Mucosa of rectum (tissue), 2 donors: ENCODE measurements at regions not wholly inside any gene's neighbourhood (a gene's known extent, or its start where the extent isn't known, plus 50 kb on each side); places are given as distances from the start of the nearest gene placed in this dataset.

Experiments
- H3K27ac ChIP-seq, 2 donors: one replicate each; pipeline ENCODE4 v1.7.0; 2013; ENCODE audit warnings: inconsistent platforms in 2 of 2, low read depth in 2 of 2, low read length in 2 of 2
- H3K27me3 ChIP-seq, 2 donors: one replicate each; pipeline ENCODE4 v1.7.0; 2013; ENCODE audit warnings: low read length in 2 of 2; ENCODE audit not compliant: control insufficient read depth in 2 of 2, insufficient read depth in 2 of 2
- H3K36me3 ChIP-seq, 2 donors: one replicate each; pipeline ENCODE4 v1.7.0; 2013; ENCODE audit warnings: low read length in 2 of 2; ENCODE audit not compliant: control insufficient read depth in 2 of 2, insufficient read depth in 2 of 2
- H3K4me1 ChIP-seq, 2 donors: one replicate each; pipeline ENCODE4 v1.7.0; 2013; ENCODE audit warnings: low read length in 2 of 2, mild to moderate bottlenecking in 1 of 2; ENCODE audit not compliant: control insufficient read depth in 2 of 2, insufficient read depth in 2 of 2
- H3K4me3 ChIP-seq, 2 donors: one replicate each; pipeline ENCODE4 v1.7.0; 2013; ENCODE audit warnings: low read length in 2 of 2
- H3K9ac ChIP-seq, 2 donors: one replicate each; pipeline ENCODE4 v1.7.0; 2013; ENCODE audit warnings: low read length in 2 of 2, low read depth in 1 of 2, mild to moderate bottlenecking in 1 of 2
- H3K9me3 ChIP-seq, 2 donors: one replicate each; pipeline ENCODE4 v1.7.0; 2013; ENCODE audit warnings: low read length in 2 of 2; ENCODE audit not compliant: control insufficient read depth in 2 of 2
- donor health status: healthy.
- donor health status: Normal muscosa, but diverticular disease.

DNA sequence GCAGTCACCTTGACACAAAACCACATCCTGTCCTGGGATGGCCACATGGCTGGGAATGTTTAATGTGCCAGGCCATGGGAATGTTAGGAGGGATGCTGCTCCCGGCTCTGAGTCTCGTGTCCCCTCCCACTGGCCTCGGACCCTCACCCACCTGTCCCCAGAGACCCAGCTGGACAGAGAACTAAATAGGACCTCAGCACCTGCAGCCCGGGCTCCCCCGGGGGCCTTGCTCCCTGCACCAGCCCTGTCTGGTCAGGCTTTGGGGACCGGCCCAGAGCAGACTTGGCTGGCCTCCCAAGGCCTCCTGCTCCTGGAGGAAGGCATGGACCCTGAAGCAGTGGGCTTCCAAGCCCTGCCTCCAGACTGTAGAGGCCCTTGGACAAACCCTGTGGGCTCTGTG lies 100.0 kb upstream of the IQSEC1 start:
- H3K27ac ChIP-seq, result no peak overlapping the region
- H3K9ac ChIP-seq, result no peak overlapping the region
- no peaks in the 10 kb centered on the region for H3K4me1 ChIP-seq
- no peak overlapping the region for H3K4me3 ChIP-seq
- H3K9me3 ChIP-seq, result no peaks in the 10 kb centered on the region
- H3K27me3 ChIP-seq, result no peaks in the 10 kb centered on the region
- H3K36me3 ChIP-seq, result no peaks in the 10 kb centered on the region

DNA sequence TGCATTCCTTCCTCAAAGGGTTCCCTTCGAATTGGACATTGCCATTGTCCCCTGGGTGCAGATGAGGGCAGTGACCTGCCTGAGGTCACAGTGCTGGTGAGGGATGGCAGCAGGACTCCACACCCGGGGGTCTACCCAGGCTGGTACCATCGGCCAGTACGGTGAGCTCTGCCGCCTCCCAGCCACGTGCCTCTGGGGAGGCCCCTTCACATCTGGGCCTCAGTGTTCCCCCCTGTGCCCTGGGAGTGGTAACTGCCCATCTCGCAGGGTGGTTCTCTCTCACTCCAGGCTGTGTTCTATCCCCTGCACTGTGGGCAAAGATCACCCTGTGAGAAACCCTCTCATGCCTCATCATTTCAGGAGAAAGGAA lies 99.4 kb upstream of the IQSEC1 start:
- no peaks in the 10 kb centered on the region for H3K9me3 ChIP-seq
- H3K4me3 ChIP-seq, result no peak overlapping the region
- no peaks in the 10 kb centered on the region for H3K27me3 ChIP-seq
- H3K36me3 ChIP-seq, result no peaks in the 10 kb centered on the region
- H3K4me1 ChIP-seq, result no peaks in the 10 kb centered on the region
- H3K9ac ChIP-seq, result no peak overlapping the region
- H3K27ac ChIP-seq, result no peak overlapping the region

DNA sequence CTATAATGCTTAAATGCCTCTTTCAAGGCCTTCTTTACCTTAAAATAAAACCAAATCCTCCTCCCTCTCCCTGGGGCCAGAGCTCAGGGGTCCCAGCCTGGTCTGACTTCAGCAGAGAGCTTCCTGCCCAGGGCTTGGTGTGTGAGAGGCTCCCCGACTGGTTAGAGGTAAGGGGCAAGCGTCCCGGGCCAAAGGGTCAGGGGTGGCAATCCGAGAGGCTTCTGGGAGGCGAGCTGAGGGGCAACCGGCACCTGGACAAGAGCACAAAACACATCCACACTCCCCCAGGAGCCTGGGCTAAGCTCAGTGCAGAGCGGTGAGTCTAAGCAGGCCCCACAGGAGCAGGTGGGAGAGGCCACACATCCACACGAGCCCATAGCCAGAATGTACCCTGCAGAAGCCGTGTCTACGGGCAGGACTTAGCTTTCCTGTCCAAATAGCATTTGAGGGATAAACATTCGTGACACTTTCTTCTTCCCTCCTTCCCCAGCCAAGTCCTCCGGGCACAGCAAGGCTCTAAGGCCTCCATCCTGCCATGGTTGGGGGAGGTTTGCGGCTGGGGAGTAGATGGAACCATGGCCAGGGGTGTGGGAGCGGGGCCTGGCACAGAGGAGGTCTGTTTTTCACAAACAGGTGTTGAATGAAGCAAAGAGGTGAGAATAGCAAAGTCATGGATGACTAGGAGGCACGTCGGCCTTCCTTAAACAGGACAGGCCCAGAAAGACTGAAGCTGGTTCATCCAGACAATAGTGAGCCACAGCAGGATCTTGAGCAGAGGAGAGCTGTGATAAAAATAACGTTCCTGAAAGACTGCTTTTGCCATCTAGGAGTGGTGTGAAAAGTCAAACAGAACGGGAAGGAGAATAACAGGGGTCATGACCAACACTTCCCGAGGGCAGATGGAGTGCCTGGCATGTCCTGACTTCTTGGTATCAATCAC lies 98.7 kb upstream of the IQSEC1 start:
- no peak overlapping the region for H3K4me3 ChIP-seq
- H3K27ac ChIP-seq, result no peak overlapping the region

DNA sequence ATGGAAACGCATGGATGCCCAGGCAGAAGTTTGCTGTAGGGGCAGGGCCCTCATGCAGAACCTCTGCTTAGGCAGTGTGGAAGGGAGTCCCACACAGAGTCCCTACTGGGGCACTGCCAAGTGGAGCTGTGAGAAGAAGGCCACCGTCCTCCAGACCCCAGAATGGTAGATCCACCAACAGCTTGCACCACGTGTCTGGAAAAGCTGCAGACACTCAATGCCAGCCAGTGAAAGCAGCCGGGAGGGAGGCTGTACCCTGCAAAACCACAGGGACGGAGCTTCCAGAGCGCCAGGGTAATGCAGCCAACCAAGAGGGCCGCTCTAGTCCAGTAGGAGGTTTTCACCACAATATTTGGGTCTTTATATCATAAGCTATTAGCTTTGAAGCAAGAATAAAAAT lies 97.1 kb upstream of the IQSEC1 start:
- no peaks in the 10 kb centered on the region for H3K4me1 ChIP-seq
- H3K36me3 ChIP-seq, result no peaks in the 10 kb centered on the region
- no peak overlapping the region for H3K9ac ChIP-seq
- no peaks in the 10 kb centered on the region for H3K27me3 ChIP-seq
- H3K4me3 ChIP-seq, result no peak overlapping the region
- H3K27ac ChIP-seq, result no peak overlapping the region
- H3K9me3 ChIP-seq, result no peaks in the 10 kb centered on the region

More for the DNA sequence above, 98.7 kb upstream of the IQSEC1 start:
- Histone ChIP-seq H3K9me3 (no peaks in the 10 kb centered on the region), H3K4me1 (no peaks in the 10 kb centered on the region), H3K36me3 (no peaks in the 10 kb centered on the region), H3K27me3 (no peaks in the 10 kb centered on the region), H3K9ac (no peak overlapping the region)

DNA sequence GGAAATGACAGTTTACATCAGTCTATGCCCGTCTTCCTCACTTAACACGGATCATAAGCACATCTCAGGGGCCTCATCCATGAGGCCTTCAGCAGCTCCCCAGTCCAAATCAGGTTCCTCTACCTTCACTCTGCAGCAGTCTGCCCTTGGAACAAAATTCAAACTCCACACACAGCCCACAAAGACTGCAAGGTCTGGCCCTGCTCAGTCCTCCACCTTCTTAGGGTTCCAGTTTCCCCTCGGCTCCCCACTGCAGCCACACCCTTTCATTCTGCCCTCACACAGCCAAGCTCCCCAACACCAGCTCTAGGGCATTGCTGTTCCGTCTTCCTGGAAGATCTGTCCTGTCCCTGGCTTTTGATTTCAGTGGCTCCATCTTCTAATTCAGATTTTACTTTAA lies 95.2 kb upstream of the IQSEC1 start:
- Histone ChIP-seq H3K27me3 (no peaks in the 10 kb centered on the region), H3K9ac (no peak overlapping the region), H3K36me3 (no peaks in the 10 kb centered on the region), H3K4me3 (no peak overlapping the region), H3K9me3 (no peaks in the 10 kb centered on the region), H3K27ac (no peak overlapping the region), H3K4me1 (no peaks in the 10 kb centered on the region)

DNA sequence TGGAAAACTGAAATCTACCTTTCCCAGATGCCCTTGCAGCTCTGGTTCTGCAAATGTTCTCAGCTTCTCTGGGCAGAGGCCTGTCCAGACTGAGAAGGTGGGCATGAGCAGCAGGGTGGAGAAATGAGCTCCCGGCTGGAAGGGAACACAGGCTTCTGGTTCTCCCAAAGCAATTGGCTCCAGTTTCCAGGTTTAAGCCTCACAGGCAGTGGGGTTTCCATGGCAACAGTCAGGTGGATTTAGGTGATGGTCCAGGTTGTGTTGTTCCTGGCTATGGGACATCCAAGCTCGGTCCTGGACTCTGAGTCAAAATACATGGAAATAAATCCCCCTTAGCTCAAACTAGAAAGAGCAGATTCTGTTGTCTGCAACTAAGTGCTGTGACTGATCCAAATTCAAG lies 94.6 kb upstream of the IQSEC1 start:
- Histone ChIP-seq H3K4me1 (no peaks in the 10 kb centered on the region), H3K36me3 (no peaks in the 10 kb centered on the region), H3K9me3 (no peaks in the 10 kb centered on the region), H3K9ac (no peak overlapping the region), H3K4me3 (no peak overlapping the region), H3K27ac (no peak overlapping the region), H3K27me3 (no peaks in the 10 kb centered on the region)

DNA sequence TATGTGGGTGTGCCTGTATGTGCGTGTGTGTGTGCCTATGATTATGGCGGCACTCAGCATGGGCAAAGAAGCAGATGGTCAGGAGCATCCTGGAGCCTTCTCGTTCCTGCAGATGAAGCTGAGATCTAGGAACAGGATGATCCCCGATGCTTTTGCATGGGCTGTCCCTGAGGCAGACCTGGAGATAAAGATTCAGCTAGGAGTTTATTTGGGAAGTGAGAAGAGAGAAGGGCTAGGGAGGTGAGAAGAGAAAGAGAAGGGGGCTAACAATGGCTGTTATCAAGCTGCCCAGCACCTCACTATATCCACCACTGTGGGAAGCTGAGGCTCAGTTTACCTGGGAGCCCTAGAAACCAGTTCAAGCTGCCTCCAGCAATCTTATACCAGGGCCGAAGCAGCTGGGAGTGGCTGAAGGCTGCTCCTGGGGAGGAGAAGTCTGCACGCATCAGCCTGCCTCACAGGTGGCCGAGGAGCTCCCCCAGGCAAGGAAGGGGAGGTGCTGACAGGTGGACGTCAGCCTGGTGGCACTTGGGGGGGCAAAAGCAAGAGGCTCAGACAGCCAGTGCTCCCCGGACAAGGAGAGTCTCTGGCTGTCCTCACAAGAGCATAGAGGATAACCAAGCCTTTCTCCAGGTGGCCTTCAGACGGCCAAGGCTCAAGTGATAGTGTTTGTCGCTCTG lies 94.0 kb upstream of the IQSEC1 start:
- no peak overlapping the region for H3K4me3 ChIP-seq
- H3K27ac ChIP-seq, result no peak overlapping the region
- no peak overlapping the region for H3K9ac ChIP-seq
- no peaks in the 10 kb centered on the region for H3K36me3 ChIP-seq
- H3K4me1 ChIP-seq, result no peaks in the 10 kb centered on the region
- H3K9me3 ChIP-seq, result no peaks in the 10 kb centered on the region
- no peaks in the 10 kb centered on the region for H3K27me3 ChIP-seq

DNA sequence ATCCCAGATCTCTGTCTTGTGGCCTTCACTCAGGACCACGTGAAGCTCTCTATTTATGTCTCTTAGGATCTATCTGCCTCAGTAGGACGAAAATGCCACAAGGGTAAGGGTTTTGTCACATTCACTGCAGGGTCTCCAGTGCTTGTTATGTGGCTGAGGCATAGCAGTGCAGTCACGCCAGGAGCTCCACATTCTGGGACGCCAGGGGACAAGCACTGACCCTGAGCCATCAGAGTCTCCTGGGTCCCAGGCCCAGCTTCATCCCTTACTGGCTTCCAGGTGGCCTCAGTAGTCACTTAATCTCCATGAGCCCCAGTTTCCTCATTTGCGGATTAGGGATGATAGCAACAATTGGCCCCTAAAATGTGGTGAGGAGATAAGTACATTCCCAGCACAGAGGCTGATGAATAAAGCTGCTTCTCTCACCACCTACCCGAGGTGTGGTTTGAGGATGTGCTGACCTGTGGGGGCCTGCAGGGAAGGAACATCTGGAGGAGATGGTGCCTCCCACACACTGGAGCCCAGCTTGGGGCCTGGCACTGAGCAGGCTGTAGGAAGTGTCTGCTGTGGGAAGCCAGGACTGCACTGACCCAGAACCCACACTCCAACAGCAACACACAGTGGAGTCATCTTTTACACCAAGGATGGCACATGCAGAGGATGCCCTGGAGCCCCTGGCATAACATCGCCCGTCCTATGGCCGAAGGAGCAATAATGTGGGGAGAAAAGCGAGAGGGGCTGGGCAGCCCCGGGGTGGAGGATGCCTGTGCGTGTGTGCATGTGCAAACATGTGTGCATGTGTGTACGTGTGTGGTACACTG lies 93.2 kb upstream of the IQSEC1 start:
- Histone ChIP-seq H3K9me3 (no peaks in the 10 kb centered on the region), H3K27ac (no peak overlapping the region), H3K36me3 (no peaks in the 10 kb centered on the region), H3K9ac (no peak overlapping the region), H3K27me3 (no peaks in the 10 kb centered on the region), H3K4me3 (no peak overlapping the region), H3K4me1 (no peaks in the 10 kb centered on the region)

DNA sequence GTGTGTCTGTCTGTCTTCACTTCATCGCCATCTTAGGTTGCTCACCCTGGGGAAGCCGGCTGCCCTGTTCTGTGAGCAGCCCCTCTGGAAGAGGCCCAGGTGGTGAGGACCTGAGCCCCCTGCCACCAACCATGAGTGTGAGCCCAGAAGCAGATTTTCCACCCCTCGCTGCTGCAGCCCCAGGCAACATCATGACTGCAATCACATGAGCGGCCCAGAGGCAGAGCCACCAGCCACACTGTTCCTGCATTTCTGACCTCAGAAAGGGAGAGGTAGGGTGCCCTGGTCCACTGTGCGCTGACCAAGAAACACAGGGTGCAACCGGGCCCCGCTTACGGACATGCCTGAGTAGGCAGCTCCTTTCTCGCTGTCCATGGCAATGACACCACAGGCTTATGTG lies 92.3 kb upstream of the IQSEC1 start:
- H3K27ac ChIP-seq, result no peak overlapping the region
- no peak overlapping the region for H3K9ac ChIP-seq
- no peaks in the 10 kb centered on the region for H3K9me3 ChIP-seq
- H3K4me3 ChIP-seq, result no peak overlapping the region
- H3K4me1 ChIP-seq, result no peaks in the 10 kb centered on the region
- no peaks in the 10 kb centered on the region for H3K27me3 ChIP-seq
- no peaks in the 10 kb centered on the region for H3K36me3 ChIP-seq
